GM18517 (cell line): ENCODE measurements at regions not wholly inside any gene's neighbourhood (a gene's known extent, or its start where the extent isn't known, plus 50 kb on each side); places are given as distances from the start of the nearest gene placed in this dataset.
"Not testable (repeated sequence)": the region's sequence is repeated elsewhere in the genome, so short reads cannot be mapped to it uniquely, and the experiment has no call there.

Source experiments
- ATAC-seq: cut with Tn5 transposase; IDR thresholded peaks from one replicate; pipeline ENCODE4 v1.9.1; 2021; ENCODE audit warnings: mild to moderate bottlenecking, moderate library complexity; ENCODE audit not compliant: unreplicated experiment

- ATAC-seq: no peak
These were observed 142.3 kb upstream of the RGPD4 start for GRCh38 chr2:107684421-107684820.

- no peak for ATAC-seq
These were observed 141.2 kb upstream of the RGPD4 start for GRCh38 chr2:107685421-107685986.

- ATAC-seq: no peak
These were observed 139.6 kb upstream of the RGPD4 start for GRCh38 chr2:107687073-107687472.

GRCh38 chr2:107688135-107688534 is 138.6 kb upstream of the RGPD4 start:
- no peak for ATAC-seq

GRCh38 chr2:107693604-107694003 is 133.1 kb upstream of the RGPD4 start:
- no peak for ATAC-seq

GRCh38 chr2:107694667-107695066 is 132.0 kb upstream of the RGPD4 start:
- no peak for ATAC-seq

- no peak for ATAC-seq
These were observed 129.3 kb upstream of the RGPD4 start for GRCh38 chr2:107697385-107697784.

- ATAC-seq: no peak
These were observed 127.8 kb upstream of the RGPD4 start for GRCh38 chr2:107698861-107699260.

- ATAC-seq: no peak
These were observed 126.6 kb upstream of the RGPD4 start for GRCh38 chr2:107700073-107700472.

GRCh38 chr2:107711941-107712340 is 114.8 kb upstream of the RGPD4 start:
- ATAC-seq: no peak

GRCh38 chr2:107712857-107713256 is 113.8 kb upstream of the RGPD4 start:
- peak; percentile 86 for ATAC-seq

GRCh38 chr2:107717661-107718060 is 109.0 kb upstream of the RGPD4 start:
- ATAC-seq: no peak

GRCh38 chr2:107719141-107719540 is 107.6 kb upstream of the RGPD4 start:
- no peak for ATAC-seq

- no peak for ATAC-seq
These were observed 106.9 kb upstream of the RGPD4 start for GRCh38 chr2:107719836-107720235.

- no peak for ATAC-seq
These were observed 105.5 kb upstream of the RGPD4 start for GRCh38 chr2:107721178-107721577.

GRCh38 chr2:107721586-107721985 is 105.1 kb upstream of the RGPD4 start:
- ATAC-seq: no peak

GRCh38 chr2:107725824-107726223 is 100.9 kb upstream of the RGPD4 start:
- not testable (repeated sequence) for ATAC-seq

- no peak for ATAC-seq
These were observed 99.4 kb upstream of the RGPD4 start for GRCh38 chr2:107727318-107727717.

GRCh38 chr2:107728586-107728985 is 98.1 kb upstream of the RGPD4 start:
- ATAC-seq: no peak

GRCh38 chr2:107729440-107729839 is 97.3 kb upstream of the RGPD4 start:
- no peak for ATAC-seq

- ATAC-seq: no peak
These were observed 95.8 kb upstream of the RGPD4 start for GRCh38 chr2:107730898-107731297.

- ATAC-seq: no peak
These were observed 95.3 kb upstream of the RGPD4 start for GRCh38 chr2:107731435-107731834.

- ATAC-seq: no peak
These were observed 91.5 kb upstream of the RGPD4 start for GRCh38 chr2:107735201-107735600.
